BLaER1 treated with 17β-estradiol and CSF1 and Interleukin-3, amounts not matched to agents 10 nM and 100 nM (cell line): ENCODE measurements at regions not wholly inside any gene's neighbourhood (a gene's known extent, or its start where the extent isn't known, plus 50 kb on each side); places are given as distances from the start of the nearest gene placed in this dataset.

Source experiments
- H3K27ac ChIP-seq, 11 experiments: shearing (Covaris generic); formaldehyde crosslinking; 2 replicates each; pipeline ENCODE4 v1.8.1; 2022
- H3K27me3 ChIP-seq, 11 experiments: shearing (Covaris generic); formaldehyde crosslinking; 2 replicates each; pipeline ENCODE4 v1.8.1; 2022
- H3K36me3 ChIP-seq, 11 experiments: shearing (Covaris generic); formaldehyde crosslinking; 2 replicates each; pipeline ENCODE4 v1.8.1; 2022
- H3K4me1 ChIP-seq, 10 experiments: shearing (Covaris generic); formaldehyde crosslinking; 2 replicates each; pipeline ENCODE4 v1.8.1; 2022
- H3K4me2 ChIP-seq, 11 experiments: shearing (Covaris generic); formaldehyde crosslinking; 2 replicates each; pipeline ENCODE4 v1.8.1; 2022
- H3K4me3 ChIP-seq, 10 experiments: shearing (Covaris generic); formaldehyde crosslinking; 2 replicates each; pipeline ENCODE4 v1.8.1; 2022
- H3K9ac ChIP-seq, 11 experiments: shearing (Covaris generic); formaldehyde crosslinking; 2 replicates each; pipeline ENCODE4 v1.8.1; 2022
- H3K9me3 ChIP-seq, 11 experiments: shearing (Covaris generic); formaldehyde crosslinking; replicated peaks in 1 of 11; 2 replicates each; pipeline ENCODE4 v1.8.1; 2022
- H4K20me1 ChIP-seq, 11 experiments: shearing (Covaris generic); formaldehyde crosslinking; 2 replicates each; pipeline ENCODE4 v1.8.1; 2022
- Cebpa-rat ChIP-seq, 11 experiments: shearing (Covaris generic); IDR thresholded peaks; 2 replicates each; pipeline ENCODE4 v1.8.1; 2022

DNA sequence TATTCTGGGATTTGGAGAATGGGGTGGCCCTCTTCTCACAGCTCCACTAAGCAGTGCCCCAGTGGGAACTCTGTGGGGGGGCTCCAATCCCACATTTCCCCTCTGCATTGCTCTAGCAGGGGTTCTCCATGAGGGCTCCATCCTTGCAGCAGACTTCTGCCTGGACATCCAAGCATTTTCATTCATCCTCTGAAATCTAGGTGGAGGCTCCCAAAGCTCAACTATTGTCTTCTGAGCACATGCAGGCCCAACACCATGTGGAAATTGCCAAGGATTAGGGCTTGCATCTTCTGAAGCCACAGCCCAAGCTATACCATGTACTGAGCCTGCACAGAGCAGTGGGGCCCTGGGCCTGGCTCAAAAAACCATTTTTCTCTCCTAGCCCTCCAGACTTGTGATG, 162.4 kb upstream of the CWC22 start:
- H3K36me3 ChIP-seq, result no peaks in the 10 kb centered on the region; a peak in 1 of 22 replicates
- no peak for TF ChIP-seq Cebpa-rat (IDR thresholded peaks at IDR 0.05)
- H3K9me3 ChIP-seq, result peaks cover 26 to 38% (median 31%) of the 10 kb centered on the region in 11 experiments
- no peak overlapping the region for H3K4me2 ChIP-seq
- no peak overlapping the region for H3K4me3 ChIP-seq
- no peaks in the 10 kb centered on the region for H3K4me1 ChIP-seq
- H3K27me3 ChIP-seq, result no peaks in the 10 kb centered on the region
- H3K27ac ChIP-seq, result no peak overlapping the region
- H4K20me1 ChIP-seq, result no peaks in the 10 kb centered on the region
- H3K9ac ChIP-seq, result no peak overlapping the region

DNA sequence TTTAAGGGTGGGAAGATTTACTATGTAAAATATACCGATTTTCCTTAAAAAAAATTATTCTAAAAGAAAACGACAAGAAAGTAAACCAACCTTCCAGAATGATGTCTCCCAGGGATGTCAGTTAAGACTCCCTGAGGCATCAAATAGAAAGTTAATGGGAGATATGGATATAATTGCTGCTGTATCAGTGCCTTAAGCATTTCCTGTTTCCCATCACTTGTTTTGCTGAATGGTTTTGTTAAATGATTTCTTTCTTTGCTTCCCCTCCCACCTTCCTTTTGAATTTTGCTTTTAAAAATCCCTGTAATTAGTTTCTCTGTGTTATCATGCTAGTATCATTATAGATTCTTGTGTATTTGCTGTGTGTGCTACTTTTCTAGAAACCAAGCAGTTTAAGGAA, 154.3 kb upstream of the CWC22 start:
- H3K4me3 ChIP-seq, result no peak overlapping the region
- no peak overlapping the region for H3K9ac ChIP-seq
- H3K36me3 ChIP-seq, result no peaks in the 10 kb centered on the region
- no peaks in the 10 kb centered on the region for H3K4me1 ChIP-seq
- H3K27ac ChIP-seq, result no peak overlapping the region
- H4K20me1 ChIP-seq, result no peaks in the 10 kb centered on the region
- H3K27me3 ChIP-seq, result no peaks in the 10 kb centered on the region
- H3K9me3 ChIP-seq, result no peaks in the 10 kb centered on the region
- TF ChIP-seq Cebpa-rat (IDR thresholded peaks at IDR 0.05), result no peak
- H3K4me2 ChIP-seq, result no peak overlapping the region

DNA sequence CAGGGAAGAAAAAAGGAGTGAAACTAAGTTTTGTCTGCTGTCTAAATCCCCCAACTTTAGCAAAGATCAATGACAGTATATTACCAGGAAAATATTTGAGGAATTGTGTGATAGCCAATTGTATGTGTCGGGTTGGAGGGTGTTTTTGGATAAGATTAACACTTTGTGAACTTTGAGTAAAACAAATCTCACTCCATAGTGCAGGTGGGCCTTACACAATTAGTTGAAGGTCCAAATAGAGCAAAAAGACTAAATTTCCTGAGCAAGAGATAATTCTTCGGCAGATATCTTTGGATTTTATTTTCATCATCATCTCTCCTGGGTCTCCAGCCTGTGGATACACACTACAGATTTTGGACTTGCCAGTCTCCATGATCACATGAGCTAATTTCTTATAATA, 152.8 kb upstream of the CWC22 start:
- H3K27me3 ChIP-seq, result no peaks in the 10 kb centered on the region
- H3K9me3 ChIP-seq, result no peaks in the 10 kb centered on the region
- H3K4me2 ChIP-seq, result no peak overlapping the region

DNA sequence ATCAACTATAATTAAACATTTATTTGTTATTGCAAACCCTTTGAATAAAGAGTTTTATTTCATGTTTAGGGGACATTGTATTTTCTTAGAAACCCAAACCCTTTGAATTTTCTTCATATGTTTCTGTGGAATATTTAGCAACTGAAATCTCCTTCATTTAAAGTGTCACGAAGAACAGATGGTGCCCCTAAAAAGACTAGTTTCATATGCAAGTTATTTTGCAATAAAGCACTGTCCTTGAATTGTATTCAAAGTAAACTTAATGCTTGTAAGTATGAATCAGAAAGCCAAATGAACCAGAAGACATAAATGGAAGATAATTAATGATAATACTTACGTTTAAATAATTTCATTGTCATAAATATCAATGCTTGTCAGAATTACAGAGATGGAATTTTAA, 151.9 kb upstream of the CWC22 start:
- Histone ChIP-seq H3K4me1 (no peaks in the 10 kb centered on the region), H3K9ac (no peak overlapping the region), H3K27ac (no peak overlapping the region), H3K27me3 (no peaks in the 10 kb centered on the region), H3K4me2 (no peak overlapping the region), H3K36me3 (no peaks in the 10 kb centered on the region), H4K20me1 (no peaks in the 10 kb centered on the region), H3K9me3 (no peaks in the 10 kb centered on the region), H3K4me3 (no peak overlapping the region)
- TF ChIP-seq Cebpa-rat (IDR thresholded peaks at IDR 0.05), result no peak

More for the DNA sequence above, 152.8 kb upstream of the CWC22 start:
- Histone ChIP-seq H3K9ac (no peak overlapping the region), H3K27ac (no peak overlapping the region), H3K36me3 (no peaks in the 10 kb centered on the region), H3K4me1 (no peaks in the 10 kb centered on the region), H4K20me1 (no peaks in the 10 kb centered on the region), H3K4me3 (no peak overlapping the region)
- TF ChIP-seq Cebpa-rat (IDR thresholded peaks at IDR 0.05), result no peak

DNA sequence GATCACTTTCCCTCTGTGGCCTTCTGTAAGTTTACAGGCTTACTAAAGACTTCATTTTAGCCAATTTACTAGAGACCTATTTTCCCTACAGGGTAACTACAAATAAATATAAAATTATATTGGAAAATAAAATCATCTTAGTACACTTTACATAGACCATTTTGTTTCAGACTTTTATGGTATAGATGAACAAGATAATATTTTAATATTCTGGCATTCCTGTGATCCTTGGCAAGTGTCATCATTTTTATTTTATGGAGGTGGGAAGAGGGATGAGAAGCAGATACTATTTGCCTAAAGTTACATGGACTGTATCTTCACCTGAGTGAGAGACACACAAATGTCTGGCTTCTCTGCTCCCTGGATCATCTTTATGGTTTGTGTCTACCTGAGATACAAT, 149.6 kb upstream of the CWC22 start:
- Histone ChIP-seq H4K20me1 (no peaks in the 10 kb centered on the region), H3K36me3 (no peaks in the 10 kb centered on the region), H3K4me1 (no peaks in the 10 kb centered on the region), H3K9me3 (no peaks in the 10 kb centered on the region), H3K27me3 (no peaks in the 10 kb centered on the region), H3K27ac (no peak overlapping the region), H3K4me3 (no peak overlapping the region), H3K9ac (no peak overlapping the region), H3K4me2 (no peak overlapping the region)
- TF ChIP-seq Cebpa-rat (IDR thresholded peaks at IDR 0.05), result no peak

DNA sequence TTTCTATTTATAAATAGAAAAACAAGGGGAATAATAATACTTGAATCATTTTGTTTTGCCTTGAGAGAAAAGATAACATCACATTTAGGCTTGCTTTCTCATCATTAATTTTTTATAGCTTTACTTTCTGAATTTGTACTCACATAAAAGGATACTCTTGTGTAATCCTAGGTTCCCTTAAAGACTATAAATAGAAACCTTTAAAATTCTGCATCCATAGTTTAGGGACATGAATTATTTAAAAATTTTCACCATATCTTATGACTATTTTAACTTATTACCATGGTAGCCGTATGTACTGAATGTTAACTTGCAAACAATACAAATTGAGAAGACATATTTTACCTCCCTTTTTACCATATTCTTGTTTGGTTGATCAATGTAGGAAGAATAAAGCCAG, 143.5 kb upstream of the CWC22 start:
- H3K27ac ChIP-seq, result no peak overlapping the region
- H3K4me1 ChIP-seq, result no peaks in the 10 kb centered on the region
- H3K36me3 ChIP-seq, result no peaks in the 10 kb centered on the region
- H3K9me3 ChIP-seq, result no peaks in the 10 kb centered on the region
- H3K27me3 ChIP-seq, result no peaks in the 10 kb centered on the region
- TF ChIP-seq Cebpa-rat (IDR thresholded peaks at IDR 0.05), result no peak
- no peak overlapping the region for H3K4me3 ChIP-seq
- H3K4me2 ChIP-seq, result no peak overlapping the region
- H4K20me1 ChIP-seq, result no peaks in the 10 kb centered on the region
- H3K9ac ChIP-seq, result no peak overlapping the region

DNA sequence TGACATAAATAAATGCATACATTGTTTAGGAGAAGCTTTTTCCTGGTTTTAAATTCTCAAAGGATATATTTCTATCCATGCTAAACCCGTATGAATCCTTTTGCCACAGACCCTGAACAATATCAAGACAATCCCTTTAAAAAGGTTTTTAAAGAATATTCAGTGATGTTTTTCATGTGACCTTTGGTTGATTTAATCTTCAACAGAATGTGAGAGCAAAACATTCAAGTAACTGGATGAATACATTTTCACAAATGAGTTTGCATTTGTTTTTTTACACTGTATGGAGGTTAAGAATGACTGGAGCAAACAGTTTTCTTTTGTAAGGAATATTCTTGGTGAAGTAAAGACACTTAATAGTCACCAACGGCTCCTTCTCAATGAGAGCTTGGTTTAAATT, 139.4 kb upstream of the CWC22 start:
- Histone ChIP-seq H3K27me3 (no peaks in the 10 kb centered on the region), H3K4me3 (no peak overlapping the region), H3K9me3 (no peaks in the 10 kb centered on the region), H3K9ac (no peak overlapping the region), H3K4me1 (no peaks in the 10 kb centered on the region), H3K36me3 (no peaks in the 10 kb centered on the region), H4K20me1 (no peaks in the 10 kb centered on the region), H3K27ac (no peak overlapping the region), H3K4me2 (no peak overlapping the region)
- no peak for TF ChIP-seq Cebpa-rat (IDR thresholded peaks at IDR 0.05)

DNA sequence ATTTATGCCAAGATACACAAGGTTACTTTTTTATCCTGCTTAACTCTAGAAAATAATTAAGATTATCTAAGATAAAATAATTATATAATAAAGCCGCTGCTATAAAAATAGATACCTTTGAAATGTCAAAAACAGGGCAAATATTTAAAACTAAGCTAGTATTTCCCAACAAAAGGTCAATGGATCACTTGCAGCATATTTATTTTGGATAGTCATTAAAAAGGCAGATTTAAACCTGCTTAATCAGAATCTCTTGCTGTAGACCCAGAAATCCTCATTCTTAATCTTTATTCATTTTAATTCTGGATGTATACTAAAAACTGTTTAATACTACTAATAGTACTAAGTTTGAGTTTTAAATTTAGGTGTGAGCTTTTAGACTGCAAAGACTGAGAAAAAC, 139.0 kb upstream of the CWC22 start:
- Histone ChIP-seq H4K20me1 (no peaks in the 10 kb centered on the region), H3K27me3 (no peaks in the 10 kb centered on the region), H3K4me1 (no peaks in the 10 kb centered on the region), H3K36me3 (no peaks in the 10 kb centered on the region), H3K4me3 (no peak overlapping the region), H3K9me3 (no peaks in the 10 kb centered on the region), H3K9ac (no peak overlapping the region), H3K27ac (no peak overlapping the region), H3K4me2 (no peak overlapping the region)
- no peak for TF ChIP-seq Cebpa-rat (IDR thresholded peaks at IDR 0.05)

DNA sequence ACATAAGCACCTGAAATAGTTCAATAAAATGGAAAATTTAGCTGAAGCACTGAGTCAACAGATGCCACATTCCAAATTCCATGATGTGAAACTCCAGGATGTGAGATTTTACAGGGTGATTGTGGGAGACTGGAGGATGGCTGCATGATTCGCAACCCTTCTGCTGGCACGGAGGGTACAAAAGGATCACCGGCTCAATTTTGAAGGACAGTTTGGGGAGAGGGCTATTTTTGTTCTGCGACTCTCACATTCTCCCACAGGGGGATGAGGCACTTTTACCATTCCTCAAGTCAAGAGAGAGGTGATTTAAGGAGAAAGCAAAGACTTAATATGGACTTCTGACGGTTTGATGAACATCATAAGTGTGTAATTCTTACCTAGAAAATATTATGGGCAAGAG, 138.1 kb upstream of the CWC22 start:
- no peak for TF ChIP-seq Cebpa-rat (IDR thresholded peaks at IDR 0.05)
- Histone ChIP-seq H3K4me3 (no peak overlapping the region), H3K27ac (no peak overlapping the region), H3K4me2 (no peak overlapping the region), H3K27me3 (no peaks in the 10 kb centered on the region), H4K20me1 (no peaks in the 10 kb centered on the region), H3K9me3 (no peaks in the 10 kb centered on the region), H3K36me3 (no peaks in the 10 kb centered on the region), H3K4me1 (no peaks in the 10 kb centered on the region), H3K9ac (no peak overlapping the region)

DNA sequence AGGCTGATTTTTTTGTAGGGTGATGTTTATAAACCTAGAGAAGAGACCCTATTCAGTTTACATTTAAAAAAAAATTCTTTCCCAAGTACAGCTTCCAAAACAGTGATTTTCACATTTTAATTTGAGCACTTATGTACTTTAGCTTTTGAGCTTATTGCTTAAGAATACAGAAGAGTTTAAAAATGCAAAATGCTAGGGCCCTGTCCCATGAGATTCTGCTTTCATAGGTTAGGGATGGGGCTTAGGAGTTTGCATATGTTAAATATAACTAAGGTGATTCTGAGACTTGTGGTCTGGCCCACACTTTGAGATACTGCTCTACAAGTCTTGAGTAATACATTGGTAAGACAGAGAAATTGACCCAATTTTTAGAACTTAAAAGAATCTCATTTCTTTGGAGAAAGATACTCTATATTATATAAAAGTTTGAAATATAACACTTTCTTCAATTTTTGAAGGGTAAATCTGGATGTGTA, 137.3 kb upstream of the CWC22 start:
- Histone ChIP-seq H3K9me3 (no peaks in the 10 kb centered on the region), H3K27ac (no peak overlapping the region), H4K20me1 (no peaks in the 10 kb centered on the region), H3K4me2 (no peak overlapping the region), H3K4me1 (no peaks in the 10 kb centered on the region), H3K4me3 (no peak overlapping the region), H3K36me3 (no peaks in the 10 kb centered on the region), H3K27me3 (no peaks in the 10 kb centered on the region), H3K9ac (no peak overlapping the region)
- no peak for TF ChIP-seq Cebpa-rat (IDR thresholded peaks at IDR 0.05)
